Ishikawa (cell line): ENCODE measurements at regions not wholly inside any gene's neighbourhood (a gene's known extent, or its start where the extent isn't known, plus 50 kb on each side); places are given as distances from the start of the nearest gene placed in this dataset.

Source experiments
- CREB1 ChIP-seq: IDR thresholded peaks from 2 replicates; pipeline ENCODE4 v1.6.1; 2012; ENCODE audit warnings: low read depth
- YY1 ChIP-seq: IDR thresholded peaks from 2 replicates; pipeline ENCODE4 v1.6.1; 2012; ENCODE audit warnings: low read depth
- TF ChIP-seq, protein P1 (sequence below): IDR thresholded peaks from 2 replicates; pipeline ENCODE4 v1.6.1; 2012; ENCODE audit warnings: low read depth, mild to moderate bottlenecking

DNA sequence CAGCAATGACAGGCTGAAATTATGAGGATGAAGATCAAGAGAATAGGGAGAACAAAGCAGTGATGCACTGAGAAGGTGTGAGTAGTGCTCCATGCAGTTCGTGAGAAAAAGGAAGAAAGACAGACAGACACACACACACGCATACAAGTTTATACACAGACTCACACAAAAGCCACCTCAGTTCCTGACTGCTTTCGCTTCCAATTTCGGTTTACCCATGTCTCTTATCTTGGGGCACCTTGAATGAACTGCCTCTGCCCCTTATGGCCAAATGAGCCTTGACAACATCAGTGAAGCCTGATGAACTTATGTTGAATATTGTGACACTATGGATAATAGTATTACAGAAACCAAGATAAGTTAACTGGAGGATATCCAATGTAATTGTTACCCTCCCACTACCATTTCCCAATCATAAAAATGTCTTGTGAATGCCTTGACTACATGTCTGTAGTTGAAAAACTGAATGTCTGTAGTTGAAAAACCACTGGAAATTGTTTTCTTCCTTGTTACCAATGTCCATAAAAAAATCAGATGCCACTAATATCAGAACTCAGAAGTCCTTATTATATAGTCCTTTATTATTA, 380.4 kb upstream of the DDHD1 start:
- TF ChIP-seq CREB1 (no peak), YY1 (no peak)
- TF ChIP-seq, protein P1, sequence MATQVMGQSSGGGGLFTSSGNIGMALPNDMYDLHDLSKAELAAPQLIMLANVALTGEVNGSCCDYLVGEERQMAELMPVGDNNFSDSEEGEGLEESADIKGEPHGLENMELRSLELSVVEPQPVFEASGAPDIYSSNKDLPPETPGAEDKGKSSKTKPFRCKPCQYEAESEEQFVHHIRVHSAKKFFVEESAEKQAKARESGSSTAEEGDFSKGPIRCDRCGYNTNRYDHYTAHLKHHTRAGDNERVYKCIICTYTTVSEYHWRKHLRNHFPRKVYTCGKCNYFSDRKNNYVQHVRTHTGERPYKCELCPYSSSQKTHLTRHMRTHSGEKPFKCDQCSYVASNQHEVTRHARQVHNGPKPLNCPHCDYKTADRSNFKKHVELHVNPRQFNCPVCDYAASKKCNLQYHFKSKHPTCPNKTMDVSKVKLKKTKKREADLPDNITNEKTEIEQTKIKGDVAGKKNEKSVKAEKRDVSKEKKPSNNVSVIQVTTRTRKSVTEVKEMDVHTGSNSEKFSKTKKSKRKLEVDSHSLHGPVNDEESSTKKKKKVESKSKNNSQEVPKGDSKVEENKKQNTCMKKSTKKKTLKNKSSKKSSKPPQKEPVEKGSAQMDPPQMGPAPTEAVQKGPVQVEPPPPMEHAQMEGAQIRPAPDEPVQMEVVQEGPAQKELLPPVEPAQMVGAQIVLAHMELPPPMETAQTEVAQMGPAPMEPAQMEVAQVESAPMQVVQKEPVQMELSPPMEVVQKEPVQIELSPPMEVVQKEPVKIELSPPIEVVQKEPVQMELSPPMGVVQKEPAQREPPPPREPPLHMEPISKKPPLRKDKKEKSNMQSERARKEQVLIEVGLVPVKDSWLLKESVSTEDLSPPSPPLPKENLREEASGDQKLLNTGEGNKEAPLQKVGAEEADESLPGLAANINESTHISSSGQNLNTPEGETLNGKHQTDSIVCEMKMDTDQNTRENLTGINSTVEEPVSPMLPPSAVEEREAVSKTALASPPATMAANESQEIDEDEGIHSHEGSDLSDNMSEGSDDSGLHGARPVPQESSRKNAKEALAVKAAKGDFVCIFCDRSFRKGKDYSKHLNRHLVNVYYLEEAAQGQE, result no peak
